Hematopoietic multipotent progenitor cell treated with erythropoietin and hydrocortisone succinate and interleukin-3 and kit ligand, for 15 days (in vitro differentiated cells): ENCODE measurements at regions not wholly inside any gene's neighbourhood (a gene's known extent, or its start where the extent isn't known, plus 50 kb on each side); places are given as distances from the start of the nearest gene placed in this dataset.

Source experiments
- DNase-seq: peaks from one replicate; pipeline ENCODE4 v3.0.0-alpha.2; 2015; ENCODE audit warnings: low spot score

GRCh38 chr16:86773354-86773715, 195.0 kb downstream of the FOXL1 start:
- DNase-seq = no peak

GRCh38 chr16:86774931-86775330, 196.6 kb downstream of the FOXL1 start:
- no peak for DNase-seq

GRCh38 chr16:86775511-86775921, 197.2 kb downstream of the FOXL1 start:
- DNase-seq = no peak

GRCh38 chr16:86777381-86777946, 199.1 kb downstream of the FOXL1 start:
- no peak for DNase-seq

- DNase-seq = no peak
Observed at GRCh38 chr16:86778108-86778745, 199.9 kb downstream of the FOXL1 start.

GRCh38 chr16:86778978-86779377, 200.6 kb downstream of the FOXL1 start:
- no peak for DNase-seq

- no peak for DNase-seq
Observed at GRCh38 chr16:86781046-86781445, 202.7 kb downstream of the FOXL1 start.

GRCh38 chr16:86783636-86784626, 205.6 kb downstream of the FOXL1 start:
- no peak for DNase-seq

- no peak for DNase-seq
Observed at GRCh38 chr16:86786338-86786737, 208.0 kb downstream of the FOXL1 start.

- no peak for DNase-seq
Observed at GRCh38 chr16:86786994-86787393, 208.6 kb downstream of the FOXL1 start.

GRCh38 chr16:86787538-86787937, 209.2 kb downstream of the FOXL1 start:
- DNase-seq = no peak

GRCh38 chr16:86789621-86790051, 211.3 kb downstream of the FOXL1 start:
- DNase-seq = no peak

GRCh38 chr16:86791287-86792035, 213.1 kb downstream of the FOXL1 start:
- DNase-seq = no peak

- no peak for DNase-seq
Observed at GRCh38 chr16:86794216-86794864, 216.0 kb downstream of the FOXL1 start.

- no peak for DNase-seq
Observed at GRCh38 chr16:86797700-86798099, 219.4 kb downstream of the FOXL1 start.

GRCh38 chr16:86798247-86799041, 220.1 kb downstream of the FOXL1 start:
- DNase-seq = no peak

- no peak for DNase-seq
Observed at GRCh38 chr16:86799367-86799766, 221.0 kb downstream of the FOXL1 start.

GRCh38 chr16:86800894-86801293, 222.5 kb downstream of the FOXL1 start:
- no peak for DNase-seq

GRCh38 chr16:86802013-86802412, 223.7 kb downstream of the FOXL1 start:
- no peak for DNase-seq

- DNase-seq = no peak
Observed at GRCh38 chr16:86805188-86805587, 226.8 kb downstream of the FOXL1 start.
